ENCODE measurements at regions not wholly inside any gene's neighbourhood (a gene's known extent, or its start where the extent isn't known, plus 50 kb on each side); places are given as distances from the start of the nearest gene placed in this dataset.
"Not testable (repeated sequence)": the region's sequence is repeated elsewhere in the genome, so short reads cannot be mapped to it uniquely, and the experiment has no call there.

- DNase-seq (ENCODE audit: insufficient read length) (no peak), FAIRE-seq (no peak)
These were observed 92.8 kb downstream of the TAF11L14 start for GRCh38 chr5:17727098-17727497.

GRCh38 chr5:17730421-17730820, 96.2 kb downstream of the TAF11L14 start:
- TF ChIP-seq TAF1 (IDR thresholded peaks at IDR 0.05; ENCODE audit: borderline replicate concordance, low read depth, low read length), result no peak
- TF ChIP-seq POLR2AphosphoS5 (IDR thresholded peaks at IDR 0.05; ENCODE audit: low read depth, low read length), result no peak
- TF ChIP-seq POLR2A (IDR thresholded peaks at IDR 0.05; ENCODE audit: low read depth, low read length), result no peak
- DNase-seq (ENCODE audit: insufficient read length), result no peak
- FAIRE-seq, result no peak

More at GRCh38 chr5:17727098-17727497, 92.8 kb downstream of the TAF11L14 start:
- TF ChIP-seq POLR2AphosphoS5 (IDR thresholded peaks at IDR 0.05; ENCODE audit: low read depth, low read length), result no peak
- no peak for TF ChIP-seq TAF1 (IDR thresholded peaks at IDR 0.05; ENCODE audit: borderline replicate concordance, low read depth, low read length)
- no peak for TF ChIP-seq POLR2A (IDR thresholded peaks at IDR 0.05; ENCODE audit: low read depth, low read length)

GRCh38 chr5:17732351-17732923, 98.2 kb downstream of the TAF11L14 start:
- DNase-seq (ENCODE audit: insufficient read length) (no peak), FAIRE-seq (no peak)
- TF ChIP-seq POLR2A (IDR thresholded peaks at IDR 0.05; ENCODE audit: low read depth, low read length) (no peak), POLR2AphosphoS5 (IDR thresholded peaks at IDR 0.05; ENCODE audit: low read depth, low read length) (no peak), TAF1 (IDR thresholded peaks at IDR 0.05; ENCODE audit: borderline replicate concordance, low read depth, low read length) (no peak)

- FAIRE-seq (no peak), DNase-seq (ENCODE audit: insufficient read length) (no peak)
- TF ChIP-seq TAF1 (IDR thresholded peaks at IDR 0.05; ENCODE audit: borderline replicate concordance, low read depth, low read length) (no peak), POLR2AphosphoS5 (IDR thresholded peaks at IDR 0.05; ENCODE audit: low read depth, low read length) (no peak), POLR2A (IDR thresholded peaks at IDR 0.05; ENCODE audit: low read depth, low read length) (no peak)
These were observed 99.8 kb downstream of the TAF11L14 start for GRCh38 chr5:17734011-17734410.

GRCh38 chr5:17735761-17736160, 101.5 kb downstream of the TAF11L14 start:
- DNase-seq (ENCODE audit: insufficient read length), result no peak
- TF ChIP-seq POLR2AphosphoS5 (IDR thresholded peaks at IDR 0.05; ENCODE audit: low read depth, low read length), result no peak
- no peak for TF ChIP-seq TAF1 (IDR thresholded peaks at IDR 0.05; ENCODE audit: borderline replicate concordance, low read depth, low read length)
- TF ChIP-seq POLR2A (IDR thresholded peaks at IDR 0.05; ENCODE audit: low read depth, low read length), result no peak
- FAIRE-seq, result no peak

GRCh38 chr5:17737092-17737491, 102.8 kb downstream of the TAF11L14 start:
- FAIRE-seq, result no peak
- TF ChIP-seq TAF1 (IDR thresholded peaks at IDR 0.05; ENCODE audit: borderline replicate concordance, low read depth, low read length), result no peak
- no peak for TF ChIP-seq POLR2A (IDR thresholded peaks at IDR 0.05; ENCODE audit: low read depth, low read length)
- TF ChIP-seq POLR2AphosphoS5 (IDR thresholded peaks at IDR 0.05; ENCODE audit: low read depth, low read length), result no peak
- no peak for DNase-seq (ENCODE audit: insufficient read length)

GRCh38 chr5:17738446-17738845, 104.2 kb downstream of the TAF11L14 start:
- FAIRE-seq (no peak), DNase-seq (ENCODE audit: insufficient read length) (no peak)
- TF ChIP-seq TAF1 (IDR thresholded peaks at IDR 0.05; ENCODE audit: borderline replicate concordance, low read depth, low read length) (no peak), POLR2AphosphoS5 (IDR thresholded peaks at IDR 0.05; ENCODE audit: low read depth, low read length) (no peak), POLR2A (IDR thresholded peaks at IDR 0.05; ENCODE audit: low read depth, low read length) (no peak)

GRCh38 chr5:17743580-17744435, 109.5 kb downstream of the TAF11L14 start:
- FAIRE-seq (no peak), DNase-seq (ENCODE audit: insufficient read length) (no peak)
- TF ChIP-seq POLR2AphosphoS5 (IDR thresholded peaks at IDR 0.05; ENCODE audit: low read depth, low read length) (no peak), TAF1 (IDR thresholded peaks at IDR 0.05; ENCODE audit: borderline replicate concordance, low read depth, low read length) (no peak), POLR2A (IDR thresholded peaks at IDR 0.05; ENCODE audit: low read depth, low read length) (no peak)

GRCh38 chr5:17748201-17748600, 113.9 kb downstream of the TAF11L14 start:
- DNase-seq (ENCODE audit: insufficient read length), result no peak
- TF ChIP-seq POLR2AphosphoS5 (IDR thresholded peaks at IDR 0.05; ENCODE audit: low read depth, low read length) (no peak), POLR2A (IDR thresholded peaks at IDR 0.05; ENCODE audit: low read depth, low read length) (no peak), TAF1 (IDR thresholded peaks at IDR 0.05; ENCODE audit: borderline replicate concordance, low read depth, low read length) (no peak)
- FAIRE-seq, result no peak

GRCh38 chr5:17748941-17749340, 114.7 kb downstream of the TAF11L14 start:
- no peak for TF ChIP-seq TAF1 (IDR thresholded peaks at IDR 0.05; ENCODE audit: borderline replicate concordance, low read depth, low read length)
- no peak for TF ChIP-seq POLR2A (IDR thresholded peaks at IDR 0.05; ENCODE audit: low read depth, low read length)
- no peak for TF ChIP-seq POLR2AphosphoS5 (IDR thresholded peaks at IDR 0.05; ENCODE audit: low read depth, low read length)
- no peak for FAIRE-seq
- no peak for DNase-seq (ENCODE audit: insufficient read length)

- not testable (repeated sequence) for DNase-seq (ENCODE audit: insufficient read length); FAIRE-seq
These were observed 121.1 kb downstream of the TAF11L14 start for GRCh38 chr5:17755406-17755805.

GRCh38 chr5:17761326-17761725, 127.1 kb downstream of the TAF11L14 start:
- TF ChIP-seq POLR2AphosphoS5 (IDR thresholded peaks at IDR 0.05; ENCODE audit: low read depth, low read length), result no peak
- no peak for TF ChIP-seq TAF1 (IDR thresholded peaks at IDR 0.05; ENCODE audit: borderline replicate concordance, low read depth, low read length)
- FAIRE-seq (no peak), DNase-seq (ENCODE audit: insufficient read length) (no peak)

Measured in GM12892 (cell line).